H1 (cell line): ENCODE measurements at regions not wholly inside any gene's neighbourhood (a gene's known extent, or its start where the extent isn't known, plus 50 kb on each side); places are given as distances from the start of the nearest gene placed in this dataset.

ENCODE experiments used
- CTCF ChIA-PET: fragments of 300-600 bp; sonication (Branson Sonifier 250); formaldehyde crosslinking; loops from one replicate; lab custom pipeline; 2021; ENCODE audit not compliant: partially characterized antibody; lab: Charles Lee
- POLR2A ChIA-PET: fragments of 300-600 bp; sonication (Branson Sonifier 250); formaldehyde crosslinking; loops from one replicate; lab custom pipeline; 2021; ENCODE audit warnings: inconsistent platforms; ENCODE audit not compliant: partially characterized antibody; lab: Charles Lee
- DNase-seq, 2 experiments: peaks; one replicate each; pipeline versions ENCODE4 v3.0.0 to v3.0.0-alpha.2; 2010 to 2022; ENCODE audit warnings: low spot score in 2 of 2, low read depth in 1 of 2, mixed read lengths in 1 of 2
- FAIRE-seq: peaks from 2 replicates; lab custom pipeline; 2011; peaks lifted over from hg19 to GRCh38; lab: Jason Lieb, UNC
- H2AFZ ChIP-seq: 2 replicates; pipeline ENCODE4 v1.8.1; 2012; ENCODE audit warnings: low read length, inconsistent platforms
- H2AK5ac ChIP-seq: 2 replicates; pipeline ENCODE4 v1.6.1; 2013; ENCODE audit warnings: low read depth, low read length
- H2BK120ac ChIP-seq: replicated peaks from 2 replicates; pipeline ENCODE3; 2013; ENCODE audit warnings: low read depth, low read length, inconsistent platforms
- H2BK12ac ChIP-seq: 2 replicates; pipeline ENCODE4 v1.6.1; 2013; ENCODE audit warnings: low read depth, low read length
- H2BK15ac ChIP-seq: 2 replicates; pipeline ENCODE4 v1.6.1; 2013; ENCODE audit warnings: low read length
- H2BK20ac ChIP-seq: 2 replicates; pipeline ENCODE4 v1.6.1; 2013; ENCODE audit warnings: low read length
- H2BK5ac ChIP-seq: 2 replicates; pipeline ENCODE4 v1.6.1; 2013; ENCODE audit warnings: low read depth, low read length
- H3K14ac ChIP-seq: 2 replicates; pipeline ENCODE4 v1.6.1; 2013; ENCODE audit warnings: inconsistent platforms; ENCODE audit not compliant: insufficient read length
- H3K18ac ChIP-seq: 2 replicates; pipeline ENCODE4 v1.6.1; 2013; ENCODE audit warnings: low read length; ENCODE audit errors: extremely low read depth
- H3K23ac ChIP-seq: 2 replicates; pipeline ENCODE4 v1.6.1; 2013; ENCODE audit warnings: inconsistent platforms; ENCODE audit not compliant: insufficient read length
- H3K23me2 ChIP-seq: 2 replicates; pipeline ENCODE4 v1.6.1; 2013; ENCODE audit warnings: low read depth, low read length
- H3K27ac ChIP-seq: 2 replicates; pipeline ENCODE4 v1.6.1; 2011; ENCODE audit warnings: low read depth, low read length, inconsistent platforms
- H3K27me3 ChIP-seq, 4 experiments: replicated peaks in 1 of 4; 1 replicate in 1 of 4; 2 replicates in 3 of 4; pipeline versions ENCODE4 v1.6.1 to v1.8.1; 2011 to 2013; ENCODE audit warnings: low read length in 3 of 4, mild to moderate bottlenecking in 3 of 4, inconsistent platforms in 2 of 4, mixed read lengths in 2 of 4, moderate library complexity in 1 of 4; ENCODE audit not compliant: control insufficient read depth in 3 of 4, insufficient read depth in 3 of 4; ENCODE audit errors: extremely low read depth in 1 of 4
- H3K36me3 ChIP-seq, 4 experiments: 2 replicates each; pipeline versions ENCODE4 v1.6.1 to v1.8.1; 2011 to 2013; ENCODE audit warnings: mild to moderate bottlenecking in 4 of 4, low read length in 3 of 4, moderate library complexity in 2 of 4, control low read depth in 1 of 4, inconsistent platforms in 1 of 4; ENCODE audit not compliant: insufficient read depth in 4 of 4, control insufficient read depth in 2 of 4
- H3K4ac ChIP-seq: replicated peaks from 2 replicates; pipeline ENCODE3; 2013; ENCODE audit warnings: low read length, low read depth, mixed read lengths, inconsistent platforms; ENCODE audit not compliant: insufficient read length
- H3K4me1 ChIP-seq, 4 experiments: replicated peaks in 1 of 4; 1 replicate in 1 of 4; 2 replicates in 3 of 4; pipeline versions ENCODE4 v1.6.1 to v1.8.1; 2011 to 2013; ENCODE audit warnings: low read length in 3 of 4, inconsistent platforms in 2 of 4, mixed read lengths in 1 of 4; ENCODE audit not compliant: insufficient read depth in 4 of 4, control insufficient read depth in 3 of 4
- H3K4me2 ChIP-seq, 2 experiments: 2 replicates each; pipeline versions ENCODE4 v1.6.1 to v1.8.1; 2011 to 2013; ENCODE audit warnings: low read depth in 2 of 2, low read length in 2 of 2, control low read depth in 1 of 2, inconsistent platforms in 1 of 2, mild to moderate bottlenecking in 1 of 2; ENCODE audit not compliant: insufficient read depth in 1 of 2
- H3K4me3 ChIP-seq, 4 experiments: fragments of 200-600, 300-600 bp in 1 of 4; sonication (generic), shearing (Covaris generic), sonication (Bioruptor Twin) in 1 of 4; 2 replicates each; pipeline versions ENCODE4 v1.5.1 to v1.8.1; 2011 to 2016; ENCODE audit warnings: low read length in 4 of 4, low read depth in 3 of 4, control low read depth in 2 of 4, inconsistent platforms in 2 of 4, mild to moderate bottlenecking in 2 of 4, mixed read lengths in 1 of 4, moderate library complexity in 1 of 4; ENCODE audit not compliant: insufficient read depth in 2 of 4; ENCODE audit errors: extremely low read depth in 1 of 4
- H3K56ac ChIP-seq: replicated peaks from 2 replicates; pipeline ENCODE3; 2013; ENCODE audit warnings: low read depth, mild to moderate bottlenecking, mixed read lengths, low read length, inconsistent platforms; ENCODE audit not compliant: insufficient read length
- H3K79me1 ChIP-seq: 2 replicates; pipeline ENCODE4 v1.6.1; 2013; ENCODE audit warnings: low read depth, low read length, control low read depth
- H3K79me2 ChIP-seq, 2 experiments: 2 replicates each; pipeline versions ENCODE4 v1.6.1 to v1.8.1; 2012 to 2013; ENCODE audit warnings: low read length in 2 of 2, mild to moderate bottlenecking in 2 of 2, inconsistent platforms in 1 of 2; ENCODE audit not compliant: insufficient read depth in 2 of 2, control insufficient read depth in 1 of 2
- H3K9ac ChIP-seq, 4 experiments: replicated peaks in 1 of 4; 1 replicate in 1 of 4; 2 replicates in 3 of 4; pipeline versions ENCODE4 v1.6.1 to v1.8.1; 2011 to 2013; ENCODE audit warnings: low read depth in 3 of 4, low read length in 3 of 4, control low read depth in 2 of 4, mild to moderate bottlenecking in 2 of 4, moderate library complexity in 2 of 4, inconsistent platforms in 1 of 4; ENCODE audit errors: extremely low read depth in 1 of 4
- H3K9me3 ChIP-seq, 2 experiments: 2 replicates each; pipeline versions ENCODE4 v1.6.1 to v1.8.1; 2012 to 2013; ENCODE audit warnings: mild to moderate bottlenecking in 2 of 2, moderate library complexity in 2 of 2, control low read depth in 1 of 2, inconsistent platforms in 1 of 2, low read depth in 1 of 2, low read length in 1 of 2, mixed read lengths in 1 of 2; ENCODE audit not compliant: insufficient read depth in 2 of 2
- H4K20me1 ChIP-seq, 2 experiments: replicated peaks in 1 of 2; 2 replicates each; pipeline versions ENCODE3 to v1.8.1; 2011 to 2013; ENCODE audit warnings: inconsistent platforms in 2 of 2, low read length in 2 of 2, mild to moderate bottlenecking in 1 of 2; ENCODE audit not compliant: insufficient read depth in 2 of 2, control insufficient read depth in 1 of 2
- H4K5ac ChIP-seq: 2 replicates; pipeline ENCODE4 v1.6.1; 2013; ENCODE audit warnings: low read length, low read depth, mixed read lengths, inconsistent platforms; ENCODE audit not compliant: insufficient read length
- H4K8ac ChIP-seq: 2 replicates; pipeline ENCODE4 v1.8.0; 2013; ENCODE audit warnings: mild to moderate bottlenecking, moderate library complexity, low read length, inconsistent platforms; ENCODE audit not compliant: insufficient read depth; ENCODE audit errors: extremely low read depth
- H4K91ac ChIP-seq: replicated peaks from 2 replicates; pipeline ENCODE3; 2013; ENCODE audit warnings: low read length, mixed read lengths, inconsistent platforms; ENCODE audit not compliant: insufficient read length
- ATF3 ChIP-seq: IDR thresholded peaks from 2 replicates; pipeline ENCODE4 v1.6.1; 2011; ENCODE audit warnings: low read depth, mild to moderate bottlenecking, low read length; ENCODE audit not compliant: insufficient read depth
- EP300 ChIP-seq, 2 experiments: IDR thresholded peaks; 1 replicate in 1 of 2; 2 replicates in 1 of 2; pipeline ENCODE4 v1.6.1; 2011 to 2012; ENCODE audit warnings: low read depth in 2 of 2, low read length in 2 of 2, mild to moderate bottlenecking in 2 of 2, borderline replicate concordance in 1 of 2, inconsistent platforms in 1 of 2, moderate library complexity in 1 of 2
- NRF1 ChIP-seq: IDR thresholded peaks from 2 replicates; pipeline ENCODE4 v1.6.1; 2011; ENCODE audit warnings: mild to moderate bottlenecking, low read depth, low read length, improper control_type of control experiment
- SRF ChIP-seq: IDR thresholded peaks from 2 replicates; pipeline ENCODE4 v1.6.1; 2011; ENCODE audit warnings: mild to moderate bottlenecking, low read depth, low read length, moderate library complexity
- TAF1 ChIP-seq: IDR thresholded peaks from 2 replicates; pipeline ENCODE4 v1.6.1; 2011; ENCODE audit warnings: mild to moderate bottlenecking, low read depth, low read length
- WGBS, 2 experiments: shearing (Covaris generic) in 1 of 2; methylation state at CpG; one replicate each; pipeline versions ENCODE4 v1.1.6 to v1.1.7; 2013 to 2015; ENCODE audit warnings: low lambda C conversion rate in 2 of 2, mixed read lengths in 2 of 2, inconsistent platforms in 1 of 2, low coverage in 1 of 2, missing lambda C conversion rate in 1 of 2; ENCODE audit not compliant: insufficient replicate concordance in 2 of 2, insufficient coverage in 1 of 2, insufficient read length in 1 of 2; ENCODE audit errors: extremely low coverage in 1 of 2, missing lambda C conversion rate in 1 of 2; 5-methylcytosine and 5-hydroxymethylcytosine counted together

GRCh38 chr10:10734356-10735064 is 283.2 kb upstream of the CELF2 start:
- Histone ChIP-seq H4K8ac (no peak overlapping the region), H3K18ac (no peak overlapping the region), H4K20me1 (no peaks in the 10 kb centered on the region), H2BK12ac (no peak overlapping the region), H2BK20ac (no peak overlapping the region), H3K4me2 (no peak overlapping the region), H2BK120ac (no peak overlapping the region), H3K27ac (no peak overlapping the region), H2AFZ (no peak overlapping the region), H3K4me1 (no peaks in the 10 kb centered on the region), H3K9me3 (no peaks in the 10 kb centered on the region), H3K79me2 (no peaks in the 10 kb centered on the region), H3K23ac (no peak overlapping the region), H3K36me3 (no peaks in the 10 kb centered on the region), H3K23me2 (no peaks in the 10 kb centered on the region; the same call in 1 of the 2 replicates), H4K91ac (no peak overlapping the region), H2BK5ac (no peak overlapping the region), H2BK15ac (no peak overlapping the region), H3K14ac (no peak overlapping the region), H3K4ac (no peak overlapping the region), H3K79me1 (no peaks in the 10 kb centered on the region), H3K56ac (no peak overlapping the region), H3K9ac (no peak overlapping the region), H3K27me3 (no peaks in the 10 kb centered on the region), H2AK5ac (no peak overlapping the region), H3K4me3 (no peak overlapping the region), H4K5ac (no peak overlapping the region)
- POLR2A ChIA-PET: no interaction called here
- CTCF ChIA-PET: no interaction called here
- WGBS, 2 experiments: 88% methylated on average over 5 of the region's 5 CpGs; no CpG with 5 or more reads in 1 of the 2 experiments
- DNase-seq (no peak), FAIRE-seq (no peak)
- TF ChIP-seq TAF1 (no peak), SRF (no peak), EP300 (IDR thresholded peaks at IDR 0.05; ENCODE audit: borderline replicate concordance in 1 of 2, low read depth in 2 of 2, low read length in 2 of 2) (no peak), ATF3 (no peak), NRF1 (no peak)
